ENCODE measurements at regions not wholly inside any gene's neighbourhood (a gene's known extent, or its start where the extent isn't known, plus 50 kb on each side); places are given as distances from the start of the nearest gene placed in this dataset.

GRCh38 chr4:133402616-133403015 lies 253.5 kb downstream of the PCDH10 start:
- TF ChIP-seq TCF7L2 (IDR thresholded peaks at IDR 0.05; ENCODE audit: low read depth, low read length) (no peak), SIN3A (IDR thresholded peaks at IDR 0.05; ENCODE audit: borderline replicate concordance, insufficient read depth, low read depth, low read length) (no peak), REST (IDR thresholded peaks at IDR 0.05; ENCODE audit: insufficient read depth in 1 of 2, low read depth in 2 of 2, low read length in 1 of 2) (no peak), CTCF (IDR thresholded peaks at IDR 0.05) (no peak), POLR2AphosphoS5 (IDR thresholded peaks at IDR 0.05; ENCODE audit: low read depth, low read length) (no peak)
- POLR2A ChIA-PET, result no interaction called here
- intact Hi-C loops (cut with micrococcal nuclease; ENCODE audit: unreplicated experiment), result no loop called here

GRCh38 chr4:133394971-133395627 lies 246.0 kb downstream of the PCDH10 start:
- Histone ChIP-seq H3K27ac (ENCODE audit: low read length) (no peak overlapping the region), H3K4me3 (ENCODE audit: low read depth in 2 of 2, low read length in 2 of 2) (no peak overlapping the region), H3K27me3 (ENCODE audit: control insufficient read depth, insufficient read depth, low read length) (no peaks in the 10 kb centered on the region), H3K36me3 (ENCODE audit: control insufficient read depth, insufficient read depth, low read length) (no peaks in the 10 kb centered on the region), H3K9me3 (ENCODE audit: control insufficient read depth, insufficient read depth, low read depth, low read length) (no peaks in the 10 kb centered on the region), H3K4me1 (ENCODE audit: control insufficient read depth, insufficient read depth, low read length) (no peaks in the 10 kb centered on the region)
- ChIA-PET POLR2A (no interaction called here), CTCF (no interaction called here)
- no peak for DNase-seq (ENCODE audit: low read depth, low spot score)
- ATAC-seq, result no peak
- TF ChIP-seq REST (IDR thresholded peaks at IDR 0.05; ENCODE audit: insufficient read depth in 1 of 2, low read depth in 2 of 2, low read length in 1 of 2) (no peak), SIN3A (IDR thresholded peaks at IDR 0.05; ENCODE audit: borderline replicate concordance, insufficient read depth, low read depth, low read length) (no peak), TCF7L2 (IDR thresholded peaks at IDR 0.05; ENCODE audit: low read depth, low read length) (no peak), POLR2AphosphoS5 (IDR thresholded peaks at IDR 0.05; ENCODE audit: low read depth, low read length) (no peak), CTCF (IDR thresholded peaks at IDR 0.05) (no peak)
- in situ Hi-C loops (cut with HindIII; ENCODE audit: low pct_unique_long_range_greater_than_20kb, low sequenced_read_pairs), result no loop called here
- intact Hi-C loops (cut with micrococcal nuclease; ENCODE audit: unreplicated experiment), result no loop called here
- BruUV-seq (replicated peaks), result no TSS peak

More at GRCh38 chr4:133402616-133403015, 253.5 kb downstream of the PCDH10 start:
- in situ Hi-C loops (cut with HindIII; ENCODE audit: low pct_unique_long_range_greater_than_20kb, low sequenced_read_pairs), result no loop called here
- ATAC-seq, result no peak
- H3K4me1 ChIP-seq (ENCODE audit: control insufficient read depth, insufficient read depth, low read length), result no peaks in the 10 kb centered on the region
- no peak for DNase-seq (ENCODE audit: low read depth, low spot score)
- no peak overlapping the region for H3K4me3 ChIP-seq (ENCODE audit: low read depth in 2 of 2, low read length in 2 of 2)
- no peak overlapping the region for H3K27ac ChIP-seq (ENCODE audit: low read length)
- CTCF ChIA-PET, result no interaction called here
- no peaks in the 10 kb centered on the region for H3K9me3 ChIP-seq (ENCODE audit: control insufficient read depth, insufficient read depth, low read depth, low read length)
- H3K27me3 ChIP-seq (ENCODE audit: control insufficient read depth, insufficient read depth, low read length), result no peaks in the 10 kb centered on the region
- H3K36me3 ChIP-seq (ENCODE audit: control insufficient read depth, insufficient read depth, low read length), result no peaks in the 10 kb centered on the region
- no TSS peak for BruUV-seq (replicated peaks)

Measured in Panc1 (cell line).